Mammary epithelial cell (primary cell): ENCODE measurements at regions not wholly inside any gene's neighbourhood (a gene's known extent, or its start where the extent isn't known, plus 50 kb on each side); places are given as distances from the start of the nearest gene placed in this dataset.
"Not testable (repeated sequence)": the region's sequence is repeated elsewhere in the genome, so short reads cannot be mapped to it uniquely, and the experiment has no call there.

Source experiments
- CTCF ChIP-seq, 2 donors: IDR thresholded peaks in 1 of 2; conservative IDR thresholded peaks in 1 of 2; 2 replicates each; pipeline ENCODE4 v1.5.1; 2011 to 2012; ENCODE audit warnings: inconsistent platforms in 2 of 2, low read length in 2 of 2, mild to moderate bottlenecking in 2 of 2, control low read depth in 1 of 2, low read depth in 1 of 2; ENCODE audit not compliant: insufficient read depth in 1 of 2; ENCODE audit errors: extremely low read depth in 1 of 2
- EZH2 ChIP-seq: IDR thresholded peaks from 2 replicates; pipeline ENCODE4 v1.6.1; 2012; ENCODE audit warnings: low read length, inconsistent platforms, borderline replicate concordance

- TF ChIP-seq CTCF (conservative IDR thresholded peaks at IDR 0.05 in 1 of 2, IDR thresholded peaks at IDR 0.05 in 1 of 2; ENCODE audit: extremely low read depth in 1 of 2, insufficient read depth in 1 of 2, low read depth in 1 of 2, low read length in 2 of 2); EZH2: not testable (repeated sequence)
Observed at GRCh38 chr5:62817043-62817442, 238.4 kb downstream of the LRRC70 start.
